Panc1 (cell line): ENCODE measurements at regions not wholly inside any gene's neighbourhood (a gene's known extent, or its start where the extent isn't known, plus 50 kb on each side); places are given as distances from the start of the nearest gene placed in this dataset.

ENCODE experiments used
- ATAC-seq: fragments of 200-7000 bp; cut with Tn5 transposase; 2 replicates; pipeline ENCODE4 v1.9.1; 2020; ENCODE audit warnings: mild to moderate bottlenecking, moderate library complexity
- BruUV-seq: library from RNA; stranded (reverse); fragments of 400-500 nt; replicated peaks from 2 replicates; lab custom pipeline; 2021; lab: Mats Ljungman, UMichigan
- CTCF ChIA-PET: fragments of 300-600 bp; sonication (Branson Sonifier 250); formaldehyde crosslinking; loops from one replicate; lab custom pipeline; 2022; ENCODE audit warnings: antibody characterized with exemption; lab: Charles Lee
- POLR2A ChIA-PET: fragments of 300-600 bp; sonication (Branson Sonifier 250); formaldehyde crosslinking; loops from one replicate; lab custom pipeline; 2022; ENCODE audit warnings: antibody characterized with exemption; lab: Charles Lee
- DNase-seq: peaks from one replicate; pipeline ENCODE4 v3.0.0-alpha.2; 2010; ENCODE audit warnings: low read depth, low spot score
- H3K27ac ChIP-seq: 2 replicates; pipeline ENCODE4 v1.5.1; 2011; ENCODE audit warnings: mild to moderate bottlenecking, low read length, inconsistent platforms
- H3K27me3 ChIP-seq: fragments of 200-500 bp; sonication (Bioruptor generic); 2 replicates; pipeline ENCODE4 v1.6.0; 2014; ENCODE audit warnings: low read length, inconsistent platforms; ENCODE audit not compliant: control insufficient read depth, insufficient read depth
- H3K36me3 ChIP-seq: fragments of 200-500 bp; sonication (Bioruptor generic); 2 replicates; pipeline ENCODE4 v1.5.1; 2014; ENCODE audit warnings: inconsistent platforms, mild to moderate bottlenecking, low read length, moderate library complexity; ENCODE audit not compliant: control insufficient read depth, insufficient read depth
- H3K4me1 ChIP-seq: 2 replicates; pipeline ENCODE4 v1.5.1; 2011; ENCODE audit warnings: inconsistent platforms, mild to moderate bottlenecking, low read length, moderate library complexity; ENCODE audit not compliant: control insufficient read depth, insufficient read depth
- H3K4me3 ChIP-seq, 2 experiments: 2 replicates each; pipeline ENCODE4 v1.5.1; 2011 to 2012; ENCODE audit warnings: low read depth in 2 of 2, low read length in 2 of 2, mild to moderate bottlenecking in 2 of 2, inconsistent platforms in 1 of 2, moderate library complexity in 1 of 2
- H3K9me3 ChIP-seq: fragments of 200-500 bp; sonication (Bioruptor generic); 2 replicates; pipeline ENCODE4 v1.5.1; 2014; ENCODE audit warnings: low read depth, mild to moderate bottlenecking, inconsistent platforms, low read length, moderate library complexity; ENCODE audit not compliant: control insufficient read depth, insufficient read depth
- POLR2AphosphoS5 ChIP-seq: IDR thresholded peaks from 2 replicates; pipeline ENCODE4 v1.6.1; 2012; ENCODE audit warnings: mild to moderate bottlenecking, low read depth, low read length, moderate library complexity
- SIN3A ChIP-seq: IDR thresholded peaks from 2 replicates; pipeline ENCODE4 v1.6.1; 2012; ENCODE audit warnings: low read depth, mild to moderate bottlenecking, low read length, moderate library complexity, borderline replicate concordance; ENCODE audit not compliant: insufficient read depth
- TCF7L2 ChIP-seq: IDR thresholded peaks from 2 replicates; pipeline ENCODE4 v1.6.1; 2011; ENCODE audit warnings: mild to moderate bottlenecking, low read depth, low read length, inconsistent platforms
- in situ Hi-C: cut with HindIII; loops from 2 replicates; pipeline ENCODE4 v1.10.0; 2016; ENCODE audit warnings: low sequenced_read_pairs, low pct_unique_long_range_greater_than_20kb
- intact Hi-C: fragments of 100-400 bp; cut with micrococcal nuclease; formaldehyde crosslinking; loops from one replicate; pipeline ENCODE4 v1.10.0; 2022; ENCODE audit not compliant: unreplicated experiment
- TF ChIP-seq, protein P1 (sequence below), 2 experiments: IDR thresholded peaks; 2 replicates each; pipeline ENCODE4 v1.6.1; 2011 to 2012; ENCODE audit warnings: low read depth in 2 of 2, control low read depth in 1 of 2, low read length in 1 of 2, mild to moderate bottlenecking in 1 of 2, moderate library complexity in 1 of 2; ENCODE audit not compliant: insufficient read depth in 1 of 2
- TF ChIP-seq, protein P2 (sequence below): fragments of 450-650 bp; IDR thresholded peaks from 2 replicates; pipeline ENCODE4 v1.5.1; 2017; ENCODE audit warnings: mild to moderate bottlenecking

DNA sequence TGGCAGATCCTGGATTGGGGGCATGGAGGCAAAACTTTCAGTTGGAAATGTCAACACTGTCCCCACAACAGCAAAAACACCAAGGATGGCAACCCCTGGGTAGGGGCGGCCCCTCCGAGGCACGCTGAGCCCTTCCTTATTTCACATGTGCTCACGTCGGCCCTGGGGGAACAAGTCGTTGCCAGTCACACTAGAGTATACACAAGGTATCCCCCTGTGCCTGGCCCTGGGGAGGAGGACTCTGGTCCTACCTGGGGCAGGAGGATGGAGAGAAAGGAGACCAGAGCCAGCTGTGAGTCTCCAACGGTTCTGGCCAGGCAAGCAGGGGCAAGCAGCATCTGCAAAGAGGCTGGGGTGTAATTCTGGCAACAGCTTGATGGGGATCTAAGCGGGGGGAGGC is 126.9 kb upstream of the FOXD4L5 start:
- POLR2A ChIA-PET: no interaction called here
- Histone ChIP-seq H3K27me3 (no peaks in the 10 kb centered on the region), H3K4me1 (no peaks in the 10 kb centered on the region), H3K9me3 (no peaks in the 10 kb centered on the region), H3K4me3 (no peak overlapping the region), H3K27ac (no peak overlapping the region), H3K36me3 (no peaks in the 10 kb centered on the region)
- in situ Hi-C loops: no loop called here
- no peak for TF ChIP-seq SIN3A
- TF ChIP-seq, protein P1, sequence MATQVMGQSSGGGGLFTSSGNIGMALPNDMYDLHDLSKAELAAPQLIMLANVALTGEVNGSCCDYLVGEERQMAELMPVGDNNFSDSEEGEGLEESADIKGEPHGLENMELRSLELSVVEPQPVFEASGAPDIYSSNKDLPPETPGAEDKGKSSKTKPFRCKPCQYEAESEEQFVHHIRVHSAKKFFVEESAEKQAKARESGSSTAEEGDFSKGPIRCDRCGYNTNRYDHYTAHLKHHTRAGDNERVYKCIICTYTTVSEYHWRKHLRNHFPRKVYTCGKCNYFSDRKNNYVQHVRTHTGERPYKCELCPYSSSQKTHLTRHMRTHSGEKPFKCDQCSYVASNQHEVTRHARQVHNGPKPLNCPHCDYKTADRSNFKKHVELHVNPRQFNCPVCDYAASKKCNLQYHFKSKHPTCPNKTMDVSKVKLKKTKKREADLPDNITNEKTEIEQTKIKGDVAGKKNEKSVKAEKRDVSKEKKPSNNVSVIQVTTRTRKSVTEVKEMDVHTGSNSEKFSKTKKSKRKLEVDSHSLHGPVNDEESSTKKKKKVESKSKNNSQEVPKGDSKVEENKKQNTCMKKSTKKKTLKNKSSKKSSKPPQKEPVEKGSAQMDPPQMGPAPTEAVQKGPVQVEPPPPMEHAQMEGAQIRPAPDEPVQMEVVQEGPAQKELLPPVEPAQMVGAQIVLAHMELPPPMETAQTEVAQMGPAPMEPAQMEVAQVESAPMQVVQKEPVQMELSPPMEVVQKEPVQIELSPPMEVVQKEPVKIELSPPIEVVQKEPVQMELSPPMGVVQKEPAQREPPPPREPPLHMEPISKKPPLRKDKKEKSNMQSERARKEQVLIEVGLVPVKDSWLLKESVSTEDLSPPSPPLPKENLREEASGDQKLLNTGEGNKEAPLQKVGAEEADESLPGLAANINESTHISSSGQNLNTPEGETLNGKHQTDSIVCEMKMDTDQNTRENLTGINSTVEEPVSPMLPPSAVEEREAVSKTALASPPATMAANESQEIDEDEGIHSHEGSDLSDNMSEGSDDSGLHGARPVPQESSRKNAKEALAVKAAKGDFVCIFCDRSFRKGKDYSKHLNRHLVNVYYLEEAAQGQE (IDR thresholded peaks at IDR 0.05; ENCODE audit: insufficient read depth in 1 of 2, low read depth in 2 of 2, low read length in 1 of 2): no peak
- no peak for TF ChIP-seq TCF7L2
- TF ChIP-seq, protein P2, sequence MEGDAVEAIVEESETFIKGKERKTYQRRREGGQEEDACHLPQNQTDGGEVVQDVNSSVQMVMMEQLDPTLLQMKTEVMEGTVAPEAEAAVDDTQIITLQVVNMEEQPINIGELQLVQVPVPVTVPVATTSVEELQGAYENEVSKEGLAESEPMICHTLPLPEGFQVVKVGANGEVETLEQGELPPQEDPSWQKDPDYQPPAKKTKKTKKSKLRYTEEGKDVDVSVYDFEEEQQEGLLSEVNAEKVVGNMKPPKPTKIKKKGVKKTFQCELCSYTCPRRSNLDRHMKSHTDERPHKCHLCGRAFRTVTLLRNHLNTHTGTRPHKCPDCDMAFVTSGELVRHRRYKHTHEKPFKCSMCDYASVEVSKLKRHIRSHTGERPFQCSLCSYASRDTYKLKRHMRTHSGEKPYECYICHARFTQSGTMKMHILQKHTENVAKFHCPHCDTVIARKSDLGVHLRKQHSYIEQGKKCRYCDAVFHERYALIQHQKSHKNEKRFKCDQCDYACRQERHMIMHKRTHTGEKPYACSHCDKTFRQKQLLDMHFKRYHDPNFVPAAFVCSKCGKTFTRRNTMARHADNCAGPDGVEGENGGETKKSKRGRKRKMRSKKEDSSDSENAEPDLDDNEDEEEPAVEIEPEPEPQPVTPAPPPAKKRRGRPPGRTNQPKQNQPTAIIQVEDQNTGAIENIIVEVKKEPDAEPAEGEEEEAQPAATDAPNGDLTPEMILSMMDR: no peak
- no peak for TF ChIP-seq POLR2AphosphoS5
- no TSS peak for BruUV-seq
- ATAC-seq: no peak
- intact Hi-C loops: no loop called here
- CTCF ChIA-PET: no interaction called here
- DNase-seq: no peak

DNA sequence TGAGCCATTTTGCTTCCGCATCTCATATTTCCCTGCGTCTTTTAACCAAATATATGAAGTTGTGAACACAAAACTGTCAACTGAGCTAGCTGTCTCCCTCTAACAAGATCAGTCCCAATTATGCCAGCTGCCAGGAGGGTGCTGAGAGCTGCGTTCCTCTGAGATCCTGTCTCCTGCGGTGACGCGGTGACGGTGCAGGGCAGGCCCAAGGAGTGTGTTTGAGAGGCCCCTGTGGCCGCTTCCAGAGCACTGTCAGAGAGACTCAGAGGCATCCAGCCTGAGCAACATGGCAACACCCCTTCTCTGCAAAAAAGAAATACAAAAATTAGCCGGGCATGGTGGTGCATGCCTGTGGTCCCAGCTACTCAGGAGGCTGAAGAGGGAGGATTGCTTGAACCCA is 126.3 kb upstream of the FOXD4L5 start:
- TF ChIP-seq, protein P1 (IDR thresholded peaks at IDR 0.05; ENCODE audit: insufficient read depth in 1 of 2, low read depth in 2 of 2, low read length in 1 of 2): no peak
- TF ChIP-seq TCF7L2 (no peak), POLR2AphosphoS5 (no peak), SIN3A (no peak)
- TF ChIP-seq, protein P2: no peak
- Histone ChIP-seq H3K4me3 (no peak overlapping the region), H3K27ac (no peak overlapping the region), H3K36me3 (no peaks in the 10 kb centered on the region), H3K4me1 (no peaks in the 10 kb centered on the region), H3K9me3 (no peaks in the 10 kb centered on the region), H3K27me3 (no peaks in the 10 kb centered on the region)
- in situ Hi-C loops (no loop called here), intact Hi-C loops (no loop called here)
- CTCF ChIA-PET: no interaction called here
- DNase-seq (no peak), ATAC-seq (no peak)
- BruUV-seq: no TSS peak
- POLR2A ChIA-PET: no interaction called here
